D721Med (cell line): ENCODE measurements at regions not wholly inside any gene's neighbourhood (a gene's known extent, or its start where the extent isn't known, plus 50 kb on each side); places are given as distances from the start of the nearest gene placed in this dataset.

Experiments
- DNase-seq: peaks from one replicate; pipeline ENCODE4 v3.0.0; 2011; ENCODE audit warnings: low spot score; ENCODE audit not compliant: insufficient read length
- FAIRE-seq: peaks from 2 replicates; lab custom pipeline; 2011; peaks lifted over from hg19 to GRCh38; lab: Jason Lieb, UNC
- TF ChIP-seq, protein P1 (sequence below): IDR thresholded peaks from 2 replicates; pipeline ENCODE4 v1.5.1; 2012; ENCODE audit warnings: mild to moderate bottlenecking, control low read depth; ENCODE audit not compliant: insufficient read depth; ENCODE audit errors: missing control alignments

DNA sequence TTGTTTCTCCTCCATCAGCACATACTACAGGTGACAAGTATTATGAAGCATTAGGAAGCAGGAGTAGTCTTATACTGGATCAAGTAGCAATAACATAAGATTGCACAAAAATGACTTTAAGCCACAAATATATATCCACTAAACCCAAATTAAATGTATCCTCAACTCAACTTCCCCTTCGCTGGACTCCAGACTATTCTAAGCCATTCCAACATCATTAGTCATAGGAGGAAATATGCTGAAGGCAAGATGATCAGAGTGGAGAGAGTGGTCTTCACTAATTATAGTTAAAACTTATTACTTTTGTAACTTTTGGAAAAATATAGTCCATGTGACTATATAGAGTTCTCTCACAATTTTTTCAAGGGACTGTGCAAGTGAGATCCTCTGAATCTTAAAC is 390.7 kb upstream of the ZP4 start:
- FAIRE-seq (peak; percentile 38), DNase-seq (no peak)
- TF ChIP-seq, protein P1, sequence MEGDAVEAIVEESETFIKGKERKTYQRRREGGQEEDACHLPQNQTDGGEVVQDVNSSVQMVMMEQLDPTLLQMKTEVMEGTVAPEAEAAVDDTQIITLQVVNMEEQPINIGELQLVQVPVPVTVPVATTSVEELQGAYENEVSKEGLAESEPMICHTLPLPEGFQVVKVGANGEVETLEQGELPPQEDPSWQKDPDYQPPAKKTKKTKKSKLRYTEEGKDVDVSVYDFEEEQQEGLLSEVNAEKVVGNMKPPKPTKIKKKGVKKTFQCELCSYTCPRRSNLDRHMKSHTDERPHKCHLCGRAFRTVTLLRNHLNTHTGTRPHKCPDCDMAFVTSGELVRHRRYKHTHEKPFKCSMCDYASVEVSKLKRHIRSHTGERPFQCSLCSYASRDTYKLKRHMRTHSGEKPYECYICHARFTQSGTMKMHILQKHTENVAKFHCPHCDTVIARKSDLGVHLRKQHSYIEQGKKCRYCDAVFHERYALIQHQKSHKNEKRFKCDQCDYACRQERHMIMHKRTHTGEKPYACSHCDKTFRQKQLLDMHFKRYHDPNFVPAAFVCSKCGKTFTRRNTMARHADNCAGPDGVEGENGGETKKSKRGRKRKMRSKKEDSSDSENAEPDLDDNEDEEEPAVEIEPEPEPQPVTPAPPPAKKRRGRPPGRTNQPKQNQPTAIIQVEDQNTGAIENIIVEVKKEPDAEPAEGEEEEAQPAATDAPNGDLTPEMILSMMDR, result no peak

DNA sequence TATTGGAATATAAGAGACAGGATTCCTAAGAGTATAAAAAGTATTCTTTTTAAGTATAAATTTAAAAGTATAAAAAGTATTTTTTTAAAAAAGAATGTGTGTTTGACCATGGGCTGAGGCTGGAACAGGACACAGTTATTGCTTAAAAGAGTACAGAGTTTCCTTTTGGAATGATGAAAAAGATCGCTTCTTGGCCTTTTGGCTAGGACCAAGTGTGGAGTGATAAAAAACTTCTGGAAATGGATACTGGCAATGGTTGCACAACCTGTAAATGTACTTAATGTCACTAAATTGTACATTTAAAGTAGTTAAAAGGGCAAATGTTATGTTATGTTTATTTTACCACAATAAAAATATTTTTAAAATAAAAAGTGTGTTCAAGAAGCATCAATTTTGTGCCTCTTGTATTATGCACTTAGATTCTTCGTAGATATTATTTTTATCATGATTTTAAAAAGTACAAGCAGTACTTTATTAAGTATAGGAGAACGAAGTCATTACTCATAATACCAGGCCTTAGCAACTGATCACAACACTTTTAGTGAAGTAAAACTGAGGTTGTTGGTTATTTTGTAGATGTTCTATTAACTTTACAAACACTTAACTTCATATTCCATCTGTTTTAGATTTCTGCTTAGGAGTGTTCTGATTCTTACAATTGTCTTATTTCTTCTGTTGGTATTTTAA is 389.1 kb upstream of the ZP4 start:
- TF ChIP-seq, protein P1, result no peak
- FAIRE-seq, result peak; percentile 29

DNA sequence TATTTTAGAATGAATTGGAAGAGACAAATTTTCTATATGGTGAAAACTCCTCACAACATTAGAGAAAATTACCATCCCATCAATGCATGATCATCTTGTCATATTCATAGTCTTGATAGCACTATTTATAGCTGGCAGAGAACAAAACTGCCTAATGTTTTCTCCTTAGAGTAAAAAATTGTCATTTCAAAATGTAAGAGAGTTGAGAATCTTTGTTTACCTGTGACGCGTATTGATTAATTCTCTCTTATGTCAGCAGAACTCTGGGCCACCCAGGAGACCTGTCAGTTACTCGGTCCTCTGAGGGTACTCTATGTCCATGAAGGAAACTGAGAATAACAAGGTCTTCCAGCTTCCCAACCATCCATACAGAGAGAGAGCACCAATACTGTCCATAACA is 381.4 kb upstream of the ZP4 start:
- DNase-seq (no peak), FAIRE-seq (no peak)
- TF ChIP-seq, protein P1, result no peak

More for the DNA sequence above, 389.1 kb upstream of the ZP4 start:
- no peak for DNase-seq

DNA sequence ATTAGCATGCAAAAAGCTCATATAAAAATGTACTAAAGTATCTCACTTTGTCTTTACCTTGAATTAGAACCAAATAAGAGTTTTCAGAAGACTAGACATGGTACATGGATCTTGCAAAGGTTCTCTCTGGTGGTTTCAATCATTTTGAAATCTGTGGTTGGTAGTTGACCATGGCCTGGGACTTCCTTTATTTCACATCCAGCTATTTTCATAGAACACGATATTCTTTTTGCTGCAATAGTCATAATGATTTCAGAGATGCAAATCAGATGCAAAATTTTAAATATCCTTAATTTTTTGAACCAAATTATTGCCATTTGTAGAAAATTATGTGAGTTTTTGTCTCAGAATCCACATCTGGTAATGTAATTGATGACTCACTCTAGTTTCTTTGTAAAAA is 375.1 kb upstream of the ZP4 start:
- TF ChIP-seq, protein P1, result no peak
- DNase-seq (no peak), FAIRE-seq (no peak)

DNA sequence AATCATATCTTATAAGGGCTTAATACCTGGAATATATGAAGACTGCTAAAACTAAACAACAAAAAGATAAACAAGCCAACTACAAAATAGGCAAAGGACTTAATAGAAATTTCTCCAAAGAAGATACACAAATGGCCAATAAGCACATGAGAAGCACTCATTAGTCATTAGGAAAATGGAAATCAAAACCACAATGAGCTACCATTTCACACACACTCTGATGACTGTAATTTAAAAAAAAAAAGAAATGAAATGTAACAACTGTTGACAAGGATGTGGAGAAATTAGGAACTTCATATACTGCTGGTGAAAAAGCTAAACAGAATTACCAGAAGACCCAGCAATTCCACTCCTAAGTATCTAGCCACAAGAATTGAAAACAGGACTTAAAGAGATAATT is 374.2 kb upstream of the ZP4 start:
- DNase-seq, result no peak
- no peak for FAIRE-seq
- TF ChIP-seq, protein P1, result no peak

DNA sequence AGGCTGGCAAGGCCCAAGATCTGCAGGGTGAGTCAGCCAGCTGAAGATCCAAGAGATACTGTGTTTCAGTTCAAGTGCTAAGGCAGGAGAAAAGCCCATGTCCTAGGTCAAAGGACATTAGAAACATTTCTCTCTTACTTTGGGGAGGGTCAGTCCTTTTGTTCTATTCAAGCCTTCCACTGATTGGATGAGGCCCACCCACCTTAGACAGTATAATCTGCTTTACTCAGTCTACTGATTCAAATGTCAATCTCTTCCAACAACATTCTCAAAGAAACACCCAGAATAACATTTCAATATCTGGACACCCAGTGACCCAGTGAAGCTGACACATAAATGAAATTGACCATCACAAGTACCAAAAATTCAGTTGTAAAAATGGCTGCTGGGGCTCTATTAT is 367.8 kb upstream of the ZP4 start:
- TF ChIP-seq, protein P1, result no peak
- no peak for FAIRE-seq
- no peak for DNase-seq

DNA sequence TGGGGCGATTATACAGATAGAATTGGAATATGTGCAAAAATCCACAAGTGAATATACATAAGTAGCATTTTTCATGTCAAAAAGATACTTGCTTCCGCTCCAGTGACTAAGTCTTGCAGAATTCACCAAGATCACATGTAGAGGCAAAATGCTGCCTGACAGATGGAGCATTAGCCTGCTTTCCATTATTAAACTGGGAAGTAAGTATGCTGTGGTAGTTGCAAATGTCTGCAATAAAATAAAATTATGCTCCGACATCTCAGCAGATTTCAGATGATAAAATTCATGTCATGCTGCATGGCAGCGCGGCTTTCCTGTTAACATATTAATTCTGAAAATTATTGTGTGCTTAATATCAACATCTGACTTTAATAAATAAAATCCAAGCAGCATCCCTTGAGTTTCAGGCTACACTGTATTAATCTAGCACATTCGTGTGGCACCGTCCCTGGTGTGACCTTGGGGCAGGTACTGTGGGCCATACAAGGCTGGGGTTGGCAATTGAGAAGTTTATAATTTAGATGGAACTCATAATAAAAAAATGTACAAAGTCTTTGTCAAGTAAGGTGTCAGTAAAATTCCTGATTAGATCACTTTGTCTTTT is 366.4 kb upstream of the ZP4 start:
- DNase-seq (no peak), FAIRE-seq (peak; percentile 88)
- TF ChIP-seq, protein P1, result no peak
